NCI-H446 (cell line): ENCODE measurements at regions not wholly inside any gene's neighbourhood (a gene's known extent, or its start where the extent isn't known, plus 50 kb on each side); places are given as distances from the start of the nearest gene placed in this dataset.
"Not testable (repeated sequence)": the region's sequence is repeated elsewhere in the genome, so short reads cannot be mapped to it uniquely, and the experiment has no call there.

Experiments
- DNase-seq, 2 experiments: peaks; one replicate each; lab custom pipeline; 2025; lab: John Stamatoyannopoulos, UW

DNA sequence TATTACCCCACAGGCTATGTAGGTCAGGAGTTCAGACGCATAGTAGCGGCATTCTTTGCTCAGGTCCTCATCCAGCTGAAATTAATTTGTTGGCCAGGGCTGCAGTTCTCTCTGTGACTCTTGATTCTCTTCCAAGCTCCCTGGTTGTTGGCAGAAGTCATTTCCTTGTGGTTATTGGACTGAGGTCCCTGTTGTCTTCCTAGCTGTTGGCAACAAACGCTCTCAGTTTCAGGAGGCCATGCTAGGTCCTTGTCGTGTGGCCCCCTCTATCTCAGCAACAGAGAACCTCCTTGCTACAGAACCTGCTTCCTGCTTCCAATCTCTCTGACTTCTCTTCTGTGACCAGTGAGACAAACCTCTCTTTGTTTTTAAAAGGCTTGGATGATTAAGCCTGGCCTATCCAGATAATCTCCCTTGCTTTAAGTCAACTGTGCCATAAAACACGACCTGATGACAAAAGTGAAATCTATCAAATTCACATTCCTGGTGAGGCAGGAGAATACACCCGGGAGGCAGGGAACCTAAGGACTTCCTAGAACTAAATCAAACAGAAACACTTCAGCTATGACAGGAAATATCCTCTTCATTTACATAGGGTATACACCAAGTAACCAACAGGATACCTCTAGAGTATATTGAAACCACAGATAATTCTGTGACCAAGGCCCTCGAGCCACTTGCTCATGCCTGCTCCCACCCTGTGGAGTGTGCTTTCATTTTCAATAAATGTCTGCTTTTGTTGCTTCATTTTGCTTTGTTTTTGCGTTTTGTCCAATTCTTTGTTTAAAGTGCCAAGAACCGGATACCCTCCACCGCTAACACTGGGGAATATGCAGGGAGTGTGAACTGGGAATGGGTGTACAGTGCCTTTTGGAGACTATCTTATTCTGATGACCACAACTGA is 196.0 kb downstream of the BTBD3 start:
- DNase-seq: peak; percentile 71 to 88

GRCh38 chr20:12129114-12129513 is 211.4 kb downstream of the BTBD3 start:
- DNase-seq: not testable (repeated sequence)

DNA sequence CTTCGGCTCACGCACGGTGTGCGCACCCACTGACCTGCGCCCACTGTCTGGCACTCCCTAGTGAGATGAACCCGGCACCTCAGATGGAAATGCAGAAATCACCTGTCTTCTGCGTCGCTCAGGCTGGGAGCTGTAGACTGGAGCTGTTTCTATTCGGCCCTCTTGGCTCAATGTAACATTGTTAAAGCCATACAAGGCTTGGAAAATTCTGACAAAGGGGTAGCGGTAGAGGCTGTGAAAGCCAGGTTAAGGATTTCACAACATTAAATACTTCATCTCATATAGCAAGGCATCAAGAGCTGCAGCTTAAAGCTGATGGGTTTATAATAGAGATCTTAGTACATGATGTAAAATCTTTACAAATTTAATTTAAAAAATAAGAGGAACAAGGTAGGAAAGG is 211.8 kb downstream of the BTBD3 start:
- DNase-seq: not testable (repeated sequence)

DNA sequence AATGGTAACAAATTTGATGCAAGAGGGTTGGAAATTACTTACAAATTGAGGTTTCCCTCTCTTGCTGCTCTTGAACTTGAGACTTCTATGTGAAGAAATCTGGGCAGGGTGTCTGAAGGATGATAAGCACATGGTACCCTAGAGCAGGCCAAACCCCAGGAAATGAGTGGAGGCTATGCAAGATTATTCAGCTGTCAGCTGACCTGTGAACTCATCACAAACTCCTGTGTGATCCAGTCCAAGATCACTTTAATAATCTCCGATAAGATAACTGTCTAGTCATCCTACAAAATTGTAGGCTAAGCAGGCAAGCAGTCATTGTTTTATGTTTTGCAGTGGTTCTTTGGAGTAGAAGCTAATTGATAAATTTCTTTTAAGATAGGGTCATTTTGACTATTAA is 213.1 kb downstream of the BTBD3 start:
- no peak for DNase-seq

DNA sequence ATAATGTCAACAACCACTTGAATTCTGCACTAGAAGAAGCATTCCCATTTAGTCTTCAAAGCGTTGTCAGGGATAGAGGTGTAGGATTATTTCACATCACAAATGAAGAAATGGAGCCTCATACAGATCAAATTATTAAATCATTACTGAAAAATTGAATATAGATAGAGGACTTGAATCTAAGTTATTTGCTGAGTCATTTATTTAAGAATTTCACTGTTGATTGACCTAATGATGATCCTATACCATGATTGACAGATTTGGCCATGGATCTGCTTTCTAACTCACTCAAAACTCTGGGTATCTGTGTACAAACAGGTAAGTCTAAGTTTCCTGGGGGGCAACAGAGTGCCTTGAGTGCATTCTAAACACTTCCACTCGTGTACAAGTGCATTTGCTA is 215.9 kb downstream of the BTBD3 start:
- DNase-seq: no peak

- DNase-seq: not testable (repeated sequence)
Measured at GRCh38 chr20:12145951-12146350, 228.3 kb downstream of the BTBD3 start.

DNA sequence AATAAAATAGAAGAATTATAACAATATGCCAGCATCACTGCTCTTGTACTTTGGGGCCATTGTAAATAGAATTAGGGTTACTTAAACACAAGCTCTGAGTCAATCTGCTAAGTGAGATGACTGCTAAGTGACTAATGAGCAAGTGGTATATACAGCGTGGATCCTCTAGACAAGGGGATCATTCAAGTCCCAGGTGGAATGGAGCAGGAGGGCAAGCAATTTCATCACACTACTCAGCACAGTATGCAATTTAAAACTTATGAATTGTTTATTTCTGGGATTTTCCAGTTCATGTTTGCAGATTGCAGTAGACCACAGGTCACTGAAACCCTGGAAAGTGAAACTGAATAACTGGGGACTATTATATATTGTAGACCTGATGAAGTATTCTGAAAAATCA is 235.3 kb downstream of the BTBD3 start:
- DNase-seq: no peak

DNA sequence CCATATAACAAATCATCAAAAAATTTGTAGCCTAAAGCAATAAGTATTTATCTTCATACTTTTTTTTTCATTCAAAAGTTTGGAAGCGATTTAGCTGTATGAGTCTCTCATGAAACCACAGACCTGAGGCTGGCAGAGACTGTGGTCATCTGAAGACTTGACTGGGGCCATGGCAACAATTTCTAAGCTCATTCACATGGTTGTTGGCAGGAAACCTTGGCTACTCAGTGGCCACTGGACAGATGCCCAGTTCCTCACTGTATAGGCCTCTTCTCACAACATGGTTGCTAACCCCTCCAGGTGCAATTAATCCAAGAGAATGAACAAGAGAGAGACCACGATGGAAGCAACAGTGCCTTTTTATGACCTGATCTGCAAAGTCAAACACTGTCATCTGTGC is 235.9 kb downstream of the BTBD3 start:
- DNase-seq: peak in 1 of 2 experiments; percentile 37

DNA sequence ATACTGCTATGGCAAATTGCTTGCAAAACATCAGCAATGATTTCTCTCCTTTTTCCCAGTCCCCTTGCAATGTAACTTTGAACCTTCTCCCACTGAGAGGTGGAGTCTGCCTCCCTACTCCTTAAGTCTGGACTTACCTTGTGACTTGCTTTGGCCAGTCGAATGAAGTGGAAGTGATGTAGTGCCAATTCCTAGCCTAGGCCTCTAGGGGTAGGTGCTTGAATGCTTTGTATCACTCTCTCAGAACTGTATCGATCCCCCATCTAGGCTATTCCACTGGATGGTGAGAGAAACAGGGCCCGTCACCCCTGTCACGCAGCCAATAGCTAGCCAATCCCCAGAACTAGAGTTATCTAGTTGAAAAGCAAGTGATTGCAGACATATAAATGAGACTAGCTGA is 238.6 kb downstream of the BTBD3 start:
- DNase-seq: no peak

GRCh38 chr20:12159261-12159660 is 241.6 kb downstream of the BTBD3 start:
- DNase-seq: no peak

GRCh38 chr20:12161734-12162133 is 244.0 kb downstream of the BTBD3 start:
- DNase-seq: no peak

- no peak for DNase-seq
Measured at GRCh38 chr20:12166053-12166717, 248.5 kb downstream of the BTBD3 start.

DNA sequence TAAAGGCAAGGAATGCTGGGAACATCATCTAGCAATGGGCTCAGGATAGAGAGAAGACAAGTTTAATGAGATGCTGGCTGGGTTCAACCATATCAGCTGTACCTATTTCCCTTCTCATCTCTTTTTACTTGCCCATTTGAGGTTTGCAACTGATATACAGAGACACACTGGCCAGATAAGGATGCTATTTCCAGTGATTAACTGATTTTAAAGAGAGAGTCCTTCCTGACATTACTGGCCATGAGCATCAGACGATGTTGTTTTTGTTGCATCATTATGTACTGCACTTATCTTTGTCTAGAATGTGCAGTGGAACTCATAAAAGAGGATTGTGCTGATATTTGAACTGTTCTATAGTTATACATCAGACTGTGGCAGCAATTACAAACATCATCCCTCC is 252.7 kb downstream of the BTBD3 start:
- no peak for DNase-seq

GRCh38 chr20:12171923-12172524 is 254.3 kb downstream of the BTBD3 start:
- DNase-seq: peak; percentile 15 to 37

DNA sequence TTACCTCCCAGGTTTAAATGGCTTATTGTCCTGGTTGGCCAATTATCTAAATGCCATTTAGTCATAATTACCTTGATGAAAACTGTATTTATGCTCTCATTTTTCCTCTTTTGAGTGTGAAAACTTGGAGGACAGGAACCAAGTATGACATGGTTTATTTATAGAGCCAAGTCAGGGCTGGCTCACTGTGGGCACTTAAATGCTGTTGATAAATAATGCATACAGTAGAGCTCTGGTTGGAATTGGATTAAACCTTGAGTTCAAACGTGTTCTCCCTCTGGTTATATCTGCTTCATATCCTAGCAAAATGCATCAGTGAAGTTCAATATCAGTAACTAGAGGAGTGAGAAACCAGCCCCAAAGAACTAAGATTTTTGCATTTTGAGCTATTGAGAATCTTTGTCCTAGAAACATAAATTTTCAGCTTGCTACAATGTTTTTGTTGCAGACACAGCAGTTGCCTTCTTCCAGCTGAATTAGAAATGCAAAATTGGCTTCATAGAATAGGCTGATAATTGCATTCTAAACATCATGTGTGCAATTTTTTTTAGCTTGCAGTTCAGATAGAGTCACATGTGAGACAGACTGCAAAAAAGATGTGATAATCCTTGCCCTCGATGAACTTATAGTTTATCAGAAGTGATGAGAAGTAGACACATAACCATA is 255.8 kb downstream of the BTBD3 start:
- DNase-seq: no peak

DNA sequence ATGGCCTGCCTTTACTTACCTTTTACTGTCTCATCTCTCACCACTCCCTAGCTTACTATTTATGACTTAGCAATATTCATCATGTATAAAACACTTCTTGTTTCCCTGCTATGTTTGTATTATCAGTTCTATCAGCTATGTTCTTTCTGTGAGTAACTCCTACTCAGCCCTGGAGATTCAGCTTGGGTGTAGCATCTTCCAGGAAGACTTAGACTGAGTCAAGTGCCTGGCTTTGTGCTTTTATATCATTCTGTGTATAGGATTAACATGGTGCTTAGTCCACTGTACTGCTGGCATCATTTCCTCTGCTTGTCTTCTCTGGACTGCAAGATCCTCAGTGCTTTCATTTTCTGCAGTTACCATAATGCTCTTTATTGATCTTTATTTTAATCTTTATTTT is 257.8 kb downstream of the BTBD3 start:
- DNase-seq: no peak

GRCh38 chr20:12177657-12178293 is 260.1 kb downstream of the BTBD3 start:
- DNase-seq: no peak

DNA sequence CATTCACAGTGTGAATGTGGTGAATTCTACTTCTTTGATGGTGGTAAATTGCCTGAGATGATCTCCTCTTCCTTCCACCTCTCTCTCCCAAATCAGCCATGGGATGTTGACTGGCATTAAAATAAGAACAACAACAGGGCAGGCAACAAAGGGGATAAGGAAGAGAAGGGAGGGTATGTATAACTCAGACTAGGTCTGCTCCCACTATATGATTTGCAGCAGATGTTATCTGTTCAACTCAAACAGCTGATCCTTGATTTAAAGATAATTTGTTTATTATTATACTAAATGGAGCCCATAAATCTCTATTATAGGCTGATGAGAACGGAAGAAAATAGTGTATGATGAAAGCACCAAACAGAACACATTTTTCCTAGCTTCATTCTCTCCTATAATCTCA is 262.0 kb downstream of the BTBD3 start:
- no peak for DNase-seq

GRCh38 chr20:12180107-12180661 is 262.5 kb downstream of the BTBD3 start:
- no peak for DNase-seq

- DNase-seq: no peak
Measured at GRCh38 chr20:12198281-12198680, 280.6 kb downstream of the BTBD3 start.

GRCh38 chr20:12199703-12200102 is 282.0 kb downstream of the BTBD3 start:
- no peak for DNase-seq
